ENCODE measurements at regions not wholly inside any gene's neighbourhood (a gene's known extent, or its start where the extent isn't known, plus 50 kb on each side); places are given as distances from the start of the nearest gene placed in this dataset.

DNA sequence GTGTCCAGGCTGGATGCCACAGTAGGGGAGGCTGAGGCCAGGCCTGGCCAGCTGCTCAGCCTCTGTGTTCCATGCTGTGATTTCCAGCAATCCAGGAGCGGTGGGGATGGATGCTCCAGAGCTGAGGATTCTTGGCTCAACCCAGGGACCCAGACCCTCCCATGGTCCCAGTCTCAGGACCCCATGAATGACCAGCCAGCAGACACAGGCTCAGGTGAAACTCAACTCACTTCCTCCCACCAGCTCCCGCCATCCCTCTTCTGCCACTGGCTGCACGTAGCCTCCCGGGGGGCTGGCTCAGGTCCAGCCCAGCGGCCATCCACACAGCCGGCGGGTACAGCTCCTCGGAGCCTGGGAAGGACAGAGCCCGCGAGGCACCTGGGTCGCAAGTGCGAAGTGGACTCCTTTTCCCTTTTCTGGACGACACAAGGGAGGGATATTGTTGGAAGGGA is 54.5 kb upstream of the DACT2 start (continued):
- TF ChIP-seq KDM1A (IDR thresholded peaks at IDR 0.05; ENCODE audit: borderline replicate concordance, low read length) (no peak), SAP30 (IDR thresholded peaks at IDR 0.05; ENCODE audit: insufficient read depth, insufficient replicate concordance, low read length) (no peak)
